DMS 273 (cell line): ENCODE measurements at regions not wholly inside any gene's neighbourhood (a gene's known extent, or its start where the extent isn't known, plus 50 kb on each side); places are given as distances from the start of the nearest gene placed in this dataset.

ENCODE experiments used
- DNase-seq: peaks from one replicate; lab custom pipeline; 2025; ENCODE audit not compliant: unreplicated experiment; lab: John Stamatoyannopoulos, UW

DNA sequence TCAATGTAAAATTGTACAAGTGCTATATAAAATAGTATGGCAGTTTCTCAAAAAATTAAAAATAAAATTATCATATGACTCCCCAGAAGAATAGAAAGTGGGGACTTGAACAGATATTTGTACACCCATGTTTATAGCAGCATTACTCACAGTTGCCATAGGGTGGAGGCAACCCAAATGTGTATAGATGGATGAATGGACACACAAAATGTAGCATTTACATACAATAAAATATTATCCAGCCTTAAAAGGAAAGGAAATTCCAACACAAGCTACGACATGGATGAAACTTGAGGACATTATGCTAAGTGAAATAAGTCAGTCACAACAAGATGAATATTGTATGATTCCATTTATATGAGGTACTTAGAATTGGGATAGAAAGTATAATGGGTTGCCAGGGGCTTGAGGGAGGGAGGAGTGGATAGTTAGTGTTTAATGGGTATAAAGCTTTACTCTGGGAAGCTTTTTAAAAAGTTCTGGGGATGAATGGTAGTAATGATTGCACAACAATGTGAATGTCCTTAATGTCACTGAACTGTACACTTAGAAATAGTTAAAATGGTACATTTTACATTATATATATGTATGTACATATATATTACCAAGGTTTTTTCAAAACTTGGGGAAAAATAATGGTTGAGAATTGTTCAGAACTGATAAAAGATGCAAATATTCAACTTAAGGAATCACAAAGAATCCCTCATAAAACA lies 53.0 kb upstream of the ADORA3 start:
- no peak for DNase-seq

DNA sequence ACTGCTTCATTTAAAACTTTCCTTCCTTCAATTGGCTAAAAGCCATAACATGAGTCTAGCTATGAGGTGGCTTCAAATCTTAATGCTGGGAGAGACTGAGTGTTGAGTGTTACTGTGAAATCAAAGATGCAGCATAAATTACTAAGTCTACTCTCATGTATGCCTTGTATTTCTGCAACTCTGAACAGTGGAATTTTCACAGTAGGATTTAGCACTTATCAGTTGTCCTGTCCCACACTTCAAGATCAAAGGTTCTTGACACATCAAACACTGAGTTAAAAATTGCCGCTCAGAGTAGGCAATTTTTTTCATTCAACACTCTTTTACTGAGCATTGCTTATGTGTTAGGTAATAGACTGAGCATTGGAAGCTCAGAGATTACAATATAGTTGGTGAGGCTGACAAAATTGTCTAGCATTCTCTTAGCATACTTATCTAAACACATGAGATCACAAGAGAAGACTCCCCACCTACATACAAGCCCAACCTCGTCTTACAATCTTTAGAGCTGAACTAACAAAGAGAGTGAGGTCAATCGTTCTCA lies 56.4 kb upstream of the ADORA3 start:
- no peak for DNase-seq

DNA sequence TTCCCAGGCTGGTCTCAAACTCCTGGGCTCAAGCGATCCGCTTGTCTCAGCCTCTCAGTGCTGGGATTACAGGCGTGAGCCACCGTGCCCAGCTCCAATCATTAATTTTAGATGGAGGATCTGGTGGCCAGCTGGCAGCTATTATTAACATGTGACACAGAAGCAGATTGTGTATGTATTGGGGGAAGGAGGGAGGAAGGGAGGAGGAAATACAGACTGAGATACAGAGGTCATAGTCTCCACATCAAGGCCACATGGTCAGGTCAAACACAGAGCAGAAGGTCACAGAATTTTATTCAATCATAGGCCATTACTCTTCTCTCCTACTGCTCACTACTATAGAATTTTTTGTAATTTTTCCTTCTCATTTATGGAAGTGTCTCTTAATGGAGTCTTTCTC lies 57.9 kb upstream of the ADORA3 start:
- peak; percentile 42 for DNase-seq

DNA sequence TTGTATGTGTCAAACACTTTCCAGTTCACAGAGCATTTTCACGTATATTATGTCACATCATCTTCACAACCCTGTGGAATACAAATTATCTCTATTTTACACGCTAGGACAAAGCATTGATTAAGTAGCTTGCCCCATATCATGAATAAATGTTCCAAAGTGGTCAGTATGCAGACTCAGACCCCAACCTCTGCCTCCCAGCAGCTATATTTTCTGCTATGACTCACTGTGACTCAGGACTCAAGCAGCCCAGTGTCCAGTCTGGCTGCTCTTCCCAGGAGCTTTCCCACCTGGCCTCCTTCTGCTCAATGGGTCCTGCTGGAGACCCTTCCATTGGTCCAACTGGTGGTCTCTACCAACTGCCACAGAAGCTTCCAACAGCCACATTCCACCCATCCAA lies 56.0 kb upstream of the RAP1A start:
- DNase-seq, result no peak

DNA sequence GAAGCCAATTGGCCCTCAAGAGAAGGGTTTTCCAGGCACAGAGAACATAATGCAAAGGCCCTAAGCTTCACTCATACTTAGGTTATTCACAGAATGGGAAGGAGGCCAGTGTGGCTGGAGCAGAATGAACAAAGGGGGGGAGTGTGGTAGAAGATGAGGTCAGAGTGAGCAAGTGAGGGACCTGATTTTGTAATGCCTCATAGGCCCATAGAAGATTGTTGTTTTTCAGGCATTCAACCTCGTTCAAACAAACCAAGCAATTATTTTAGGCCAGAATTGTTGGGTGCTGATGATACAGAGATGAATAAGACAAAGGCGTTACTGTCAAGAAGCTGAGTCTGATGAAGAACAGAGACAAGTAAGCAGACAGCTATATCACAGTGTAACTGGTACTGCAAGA lies 54.5 kb upstream of the RAP1A start:
- no peak for DNase-seq

DNA sequence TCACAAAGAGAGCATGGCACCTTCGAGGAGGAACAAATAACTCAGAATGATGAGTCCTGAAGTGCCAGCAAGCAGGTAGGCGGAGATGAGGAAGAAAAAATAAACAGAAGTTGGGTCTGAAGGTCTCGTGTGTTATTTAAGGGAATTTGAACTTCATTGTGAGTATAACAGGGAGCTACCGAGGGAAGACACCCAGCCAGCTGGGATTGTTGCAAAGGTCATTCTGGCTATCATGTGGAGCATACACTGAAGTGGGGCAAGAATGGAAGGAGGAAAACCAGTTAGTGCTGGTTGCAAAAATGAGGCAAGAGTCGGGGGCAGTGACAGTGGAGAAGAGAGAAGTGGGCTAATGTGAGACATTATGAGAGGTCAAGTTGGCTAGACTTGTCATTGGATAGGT lies 53.6 kb upstream of the RAP1A start:
- no peak for DNase-seq

DNA sequence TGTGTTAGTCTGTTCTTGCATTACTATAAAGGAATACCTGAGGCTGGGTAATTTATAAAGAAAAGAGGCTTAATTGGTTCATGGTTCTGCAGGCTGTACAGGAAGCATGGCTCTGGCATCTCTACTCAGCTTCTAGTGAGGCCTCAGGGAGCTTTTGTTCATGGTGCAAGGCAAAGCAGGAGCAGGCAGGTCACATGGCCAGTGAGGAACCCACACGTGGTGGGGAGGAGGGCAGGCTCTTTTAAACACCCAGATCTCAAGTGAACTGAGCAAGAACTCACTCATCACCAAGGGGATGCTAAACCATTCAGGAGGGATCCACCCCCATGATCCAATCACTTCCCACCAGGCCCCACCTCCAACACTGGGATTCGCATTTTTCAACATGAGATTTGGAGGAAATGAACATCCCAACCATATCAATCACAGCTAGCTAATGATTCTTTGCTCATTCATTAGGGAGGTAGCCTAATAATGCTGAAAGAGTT lies 51.4 kb upstream of the RAP1A start:
- no peak for DNase-seq
